HCT116 (cell line): ENCODE measurements at regions not wholly inside any gene's neighbourhood (a gene's known extent, or its start where the extent isn't known, plus 50 kb on each side); places are given as distances from the start of the nearest gene placed in this dataset.

Experiments
- EZH2 ChIP-seq: fragments of 200-600 bp; sonication (generic); IDR thresholded peaks from 2 replicates; pipeline ENCODE4 v1.6.1; 2017; ENCODE audit warnings: antibody characterized with exemption, mixed run types
- TF ChIP-seq, protein P1 (sequence below), 3 experiments: fragments of 200-600 bp in 1 of 3; sonication (generic) in 1 of 3; IDR thresholded peaks in 2 of 3; conservative IDR thresholded peaks in 1 of 3; 2 replicates each; pipeline ENCODE4 v1.5.1; 2012 to 2017; ENCODE audit warnings: low read depth in 2 of 3, low read length in 2 of 3, antibody characterized with exemption in 1 of 3, borderline replicate concordance in 1 of 3, control low read depth in 1 of 3, mild to moderate bottlenecking in 1 of 3, mixed read lengths in 1 of 3, mixed run types in 1 of 3, moderate library complexity in 1 of 3; ENCODE audit not compliant: insufficient read depth in 1 of 3

- TF ChIP-seq, protein P1, sequence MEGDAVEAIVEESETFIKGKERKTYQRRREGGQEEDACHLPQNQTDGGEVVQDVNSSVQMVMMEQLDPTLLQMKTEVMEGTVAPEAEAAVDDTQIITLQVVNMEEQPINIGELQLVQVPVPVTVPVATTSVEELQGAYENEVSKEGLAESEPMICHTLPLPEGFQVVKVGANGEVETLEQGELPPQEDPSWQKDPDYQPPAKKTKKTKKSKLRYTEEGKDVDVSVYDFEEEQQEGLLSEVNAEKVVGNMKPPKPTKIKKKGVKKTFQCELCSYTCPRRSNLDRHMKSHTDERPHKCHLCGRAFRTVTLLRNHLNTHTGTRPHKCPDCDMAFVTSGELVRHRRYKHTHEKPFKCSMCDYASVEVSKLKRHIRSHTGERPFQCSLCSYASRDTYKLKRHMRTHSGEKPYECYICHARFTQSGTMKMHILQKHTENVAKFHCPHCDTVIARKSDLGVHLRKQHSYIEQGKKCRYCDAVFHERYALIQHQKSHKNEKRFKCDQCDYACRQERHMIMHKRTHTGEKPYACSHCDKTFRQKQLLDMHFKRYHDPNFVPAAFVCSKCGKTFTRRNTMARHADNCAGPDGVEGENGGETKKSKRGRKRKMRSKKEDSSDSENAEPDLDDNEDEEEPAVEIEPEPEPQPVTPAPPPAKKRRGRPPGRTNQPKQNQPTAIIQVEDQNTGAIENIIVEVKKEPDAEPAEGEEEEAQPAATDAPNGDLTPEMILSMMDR (IDR thresholded peaks at IDR 0.05 in 2 of 3, conservative IDR thresholded peaks at IDR 0.05 in 1 of 3; ENCODE audit: borderline replicate concordance in 1 of 3, insufficient read depth in 1 of 3, low read depth in 2 of 3, low read length in 2 of 3): no peak
- no peak for TF ChIP-seq EZH2
Measured at GRCh38 chrX:93428497-93428896, 244.9 kb downstream of the NAP1L3 start.
